BJ (cell line): ENCODE measurements at regions not wholly inside any gene's neighbourhood (a gene's known extent, or its start where the extent isn't known, plus 50 kb on each side); places are given as distances from the start of the nearest gene placed in this dataset.

ENCODE experiments used
- CTCF ChIA-PET: fragments of 350-600 bp; formaldehyde crosslinking; extraction: SDS; loops from one replicate; lab custom pipeline; 2021; ENCODE audit warnings: antibody characterized with exemption, inconsistent platforms; lab: Yijun Ruan, JAX
- POLR2A ChIA-PET: fragments of 300-600 bp; sonication (Branson Sonifier 250); formaldehyde crosslinking; extraction: SDS; loops from one replicate; lab custom pipeline; 2021; ENCODE audit warnings: antibody characterized with exemption; lab: Charles Lee
- DNase-seq: peaks from one replicate; pipeline ENCODE4 v3.0.0-alpha.2; 2011; ENCODE audit warnings: low read depth
- H3K27me3 ChIP-seq: 2 replicates; pipeline ENCODE4 v1.6.0; 2011; ENCODE audit warnings: low read length; ENCODE audit not compliant: control insufficient read depth, insufficient read depth
- H3K36me3 ChIP-seq: 2 replicates; pipeline ENCODE4 v1.5.1; 2011; ENCODE audit warnings: low read length; ENCODE audit not compliant: control insufficient read depth, insufficient read depth
- H3K4me3 ChIP-seq: 2 replicates; pipeline ENCODE4 v1.5.1; 2011; ENCODE audit warnings: low read depth, mild to moderate bottlenecking, control low read depth, low read length
- TF ChIP-seq, protein P1 (sequence below): IDR thresholded peaks from 2 replicates; pipeline ENCODE4 v1.5.1; 2011; ENCODE audit warnings: low read depth, mild to moderate bottlenecking, control low read depth, inconsistent platforms, low read length, moderate library complexity; ENCODE audit not compliant: insufficient read depth

DNA sequence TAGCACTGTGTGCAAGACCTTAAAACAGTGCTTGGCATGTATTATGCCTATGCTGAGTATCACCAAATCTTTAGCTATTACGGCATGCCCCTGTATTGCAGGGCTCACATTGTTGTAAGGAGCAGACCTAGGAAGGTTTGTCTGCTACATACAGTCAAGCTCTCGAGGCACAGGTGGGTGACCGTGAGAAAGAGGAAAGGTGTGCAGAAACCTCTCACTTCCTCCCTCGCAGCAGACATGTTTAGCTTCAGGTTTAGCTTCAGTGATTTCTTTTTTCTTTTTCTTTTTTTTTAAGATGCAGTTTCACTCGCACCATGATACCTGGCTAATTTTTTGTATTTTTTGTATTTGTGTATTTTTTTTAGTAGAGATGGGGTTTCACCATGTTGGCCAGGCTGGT, 275.8 kb upstream of the RIOK2 start:
- TF ChIP-seq, protein P1, sequence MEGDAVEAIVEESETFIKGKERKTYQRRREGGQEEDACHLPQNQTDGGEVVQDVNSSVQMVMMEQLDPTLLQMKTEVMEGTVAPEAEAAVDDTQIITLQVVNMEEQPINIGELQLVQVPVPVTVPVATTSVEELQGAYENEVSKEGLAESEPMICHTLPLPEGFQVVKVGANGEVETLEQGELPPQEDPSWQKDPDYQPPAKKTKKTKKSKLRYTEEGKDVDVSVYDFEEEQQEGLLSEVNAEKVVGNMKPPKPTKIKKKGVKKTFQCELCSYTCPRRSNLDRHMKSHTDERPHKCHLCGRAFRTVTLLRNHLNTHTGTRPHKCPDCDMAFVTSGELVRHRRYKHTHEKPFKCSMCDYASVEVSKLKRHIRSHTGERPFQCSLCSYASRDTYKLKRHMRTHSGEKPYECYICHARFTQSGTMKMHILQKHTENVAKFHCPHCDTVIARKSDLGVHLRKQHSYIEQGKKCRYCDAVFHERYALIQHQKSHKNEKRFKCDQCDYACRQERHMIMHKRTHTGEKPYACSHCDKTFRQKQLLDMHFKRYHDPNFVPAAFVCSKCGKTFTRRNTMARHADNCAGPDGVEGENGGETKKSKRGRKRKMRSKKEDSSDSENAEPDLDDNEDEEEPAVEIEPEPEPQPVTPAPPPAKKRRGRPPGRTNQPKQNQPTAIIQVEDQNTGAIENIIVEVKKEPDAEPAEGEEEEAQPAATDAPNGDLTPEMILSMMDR = no peak
- ChIA-PET POLR2A (no interaction called here), CTCF (no interaction called here)
- H3K27me3 ChIP-seq = no peaks in the 10 kb centered on the region
- no peak overlapping the region for H3K4me3 ChIP-seq
- H3K36me3 ChIP-seq = no peaks in the 10 kb centered on the region
- DNase-seq = no peak

DNA sequence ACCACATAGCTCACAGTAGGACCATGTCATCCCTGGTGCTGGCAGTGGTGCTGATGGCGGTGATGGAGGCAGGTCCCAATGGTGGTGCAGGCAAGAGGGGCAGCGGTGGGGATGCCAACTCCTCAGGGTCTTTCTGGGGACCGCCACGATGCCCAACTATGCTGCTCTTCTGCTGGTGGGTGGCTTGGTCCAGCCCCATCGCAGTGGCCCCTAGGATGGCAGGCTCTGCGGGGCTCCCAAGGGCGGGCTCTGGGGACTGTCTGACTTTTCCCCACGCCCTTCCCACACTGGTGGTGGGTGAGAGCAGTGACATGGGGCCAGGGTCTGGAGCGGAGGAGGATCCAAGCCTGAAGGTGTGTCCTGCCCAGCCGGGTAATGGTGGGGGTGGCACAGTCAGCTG, 288.9 kb upstream of the RIOK2 start:
- POLR2A ChIA-PET = no interaction called here
- Histone ChIP-seq H3K36me3 (no peaks in the 10 kb centered on the region), H3K4me3 (no peak overlapping the region), H3K27me3 (no peaks in the 10 kb centered on the region)
- no peak for DNase-seq
- TF ChIP-seq, protein P1 = no peak
- CTCF ChIA-PET = no interaction called here

DNA sequence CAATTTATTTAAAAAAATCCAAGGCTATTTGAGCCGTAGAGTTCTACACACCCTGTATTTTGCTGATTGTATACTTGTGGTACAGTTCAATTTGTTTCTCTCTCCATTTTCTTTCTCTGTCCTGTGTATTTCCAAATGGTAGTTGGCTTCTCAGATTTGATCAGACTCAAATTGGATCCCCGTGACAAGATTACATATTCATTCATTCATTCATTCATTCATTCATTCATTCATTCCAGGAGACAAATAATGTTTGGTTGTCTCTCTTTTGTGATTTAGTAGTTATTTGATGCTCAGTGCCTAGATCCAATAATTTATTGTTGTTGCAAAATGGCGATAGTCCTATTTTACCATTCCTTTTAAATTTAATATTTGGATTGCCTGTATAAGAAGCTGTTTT, 292.8 kb upstream of the RIOK2 start:
- TF ChIP-seq, protein P1 = no peak
- Histone ChIP-seq H3K27me3 (no peaks in the 10 kb centered on the region), H3K4me3 (no peak overlapping the region), H3K36me3 (no peaks in the 10 kb centered on the region)
- ChIA-PET POLR2A (no interaction called here), CTCF (no interaction called here)
- DNase-seq = no peak

DNA sequence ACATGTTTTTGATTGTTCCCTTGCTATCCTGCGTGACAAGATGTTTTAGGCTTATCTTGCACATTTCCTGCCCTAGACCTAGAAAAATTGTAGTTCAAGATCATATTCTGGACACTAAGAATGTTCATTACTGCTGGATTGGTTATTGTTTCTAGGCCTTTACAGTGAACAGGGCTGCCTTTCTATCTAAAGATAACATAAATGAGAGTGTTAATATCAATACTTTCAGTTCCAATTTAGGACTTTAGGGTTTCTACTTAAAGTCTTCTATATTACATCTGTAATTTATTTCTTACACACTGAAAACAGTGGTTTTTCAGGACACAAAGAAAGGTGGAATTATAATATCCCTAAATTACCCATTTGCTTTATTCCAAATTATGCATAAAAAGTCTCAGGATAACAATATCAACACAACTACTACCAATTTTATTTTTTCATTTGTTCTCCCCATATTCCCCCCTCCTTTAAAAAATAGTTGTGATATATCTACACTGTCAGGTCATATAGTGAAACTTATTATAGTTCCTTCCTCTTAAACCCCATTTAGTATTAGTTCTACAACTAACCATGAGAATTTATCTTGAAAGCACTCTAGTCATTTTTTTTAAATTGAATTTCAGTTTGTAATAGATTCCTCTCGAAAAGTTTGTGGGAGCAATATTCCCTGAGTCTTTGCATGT, 293.9 kb upstream of the RIOK2 start:
- CTCF ChIA-PET = no interaction called here

DNA sequence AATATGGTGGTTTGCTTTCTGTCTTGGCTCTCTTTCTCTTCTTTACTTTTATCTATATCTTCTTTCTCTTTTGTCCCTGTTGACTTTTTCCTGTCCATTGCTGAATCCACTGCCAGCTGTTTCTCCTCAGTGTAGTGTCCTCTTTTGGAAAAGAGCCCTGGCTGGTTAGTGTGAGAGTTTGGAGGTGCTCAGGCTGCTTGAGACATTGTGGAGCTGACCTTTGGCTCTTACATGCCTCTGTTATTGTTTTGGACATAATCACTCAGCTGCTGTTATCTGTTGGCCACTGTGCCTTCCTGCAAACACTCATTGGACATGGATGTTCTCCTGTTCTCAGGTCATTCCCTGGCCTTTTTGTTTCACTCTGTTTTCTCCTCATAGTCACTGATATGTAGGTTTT, 295.4 kb upstream of the RIOK2 start:
- no peaks in the 10 kb centered on the region for H3K27me3 ChIP-seq
- POLR2A ChIA-PET = no interaction called here
- H3K36me3 ChIP-seq = no peaks in the 10 kb centered on the region
- TF ChIP-seq, protein P1 = no peak
- H3K4me3 ChIP-seq = no peak overlapping the region
- DNase-seq = no peak
- CTCF ChIA-PET = interaction anchor here (0.8 to 1.2 kb wide), 2 partner anchors 10 to 32 kb away, joined by 3 to 4 read pairs; no protein-coding TSS in a partner anchor

More for the DNA sequence above, 293.9 kb upstream of the RIOK2 start:
- no peaks in the 10 kb centered on the region for H3K27me3 ChIP-seq
- DNase-seq = no peak
- POLR2A ChIA-PET = no interaction called here
- H3K36me3 ChIP-seq = no peaks in the 10 kb centered on the region
- TF ChIP-seq, protein P1 = no peak
- H3K4me3 ChIP-seq = no peak overlapping the region
